ENCODE measurements at regions not wholly inside any gene's neighbourhood (a gene's known extent, or its start where the extent isn't known, plus 50 kb on each side); places are given as distances from the start of the nearest gene placed in this dataset.

DNA sequence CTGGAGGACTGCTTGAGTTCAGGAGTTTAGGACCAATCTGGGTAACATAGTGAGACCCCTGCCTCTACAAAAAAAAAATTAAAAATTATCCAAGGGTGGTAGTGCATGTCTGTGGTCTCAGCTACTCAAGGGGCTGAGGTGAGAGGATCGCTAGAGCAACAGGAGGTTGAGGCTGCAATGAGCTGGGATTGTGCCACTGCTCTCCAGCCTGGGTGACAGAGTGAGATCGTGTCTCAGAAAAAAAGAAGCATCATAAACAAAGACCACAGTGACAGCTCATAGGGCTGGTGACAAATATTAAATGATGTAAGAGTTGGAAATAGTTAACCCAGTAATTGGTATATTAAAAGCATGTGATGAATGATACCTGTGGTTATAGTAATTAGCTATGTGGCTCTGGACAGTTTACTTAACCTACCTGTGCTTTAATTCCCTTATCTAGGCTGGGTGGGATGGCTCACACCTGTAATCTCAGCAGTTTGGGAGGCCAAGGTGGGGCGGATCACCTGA lies 68.0 kb downstream of the GSC start:
- TF ChIP-seq, protein P1, sequence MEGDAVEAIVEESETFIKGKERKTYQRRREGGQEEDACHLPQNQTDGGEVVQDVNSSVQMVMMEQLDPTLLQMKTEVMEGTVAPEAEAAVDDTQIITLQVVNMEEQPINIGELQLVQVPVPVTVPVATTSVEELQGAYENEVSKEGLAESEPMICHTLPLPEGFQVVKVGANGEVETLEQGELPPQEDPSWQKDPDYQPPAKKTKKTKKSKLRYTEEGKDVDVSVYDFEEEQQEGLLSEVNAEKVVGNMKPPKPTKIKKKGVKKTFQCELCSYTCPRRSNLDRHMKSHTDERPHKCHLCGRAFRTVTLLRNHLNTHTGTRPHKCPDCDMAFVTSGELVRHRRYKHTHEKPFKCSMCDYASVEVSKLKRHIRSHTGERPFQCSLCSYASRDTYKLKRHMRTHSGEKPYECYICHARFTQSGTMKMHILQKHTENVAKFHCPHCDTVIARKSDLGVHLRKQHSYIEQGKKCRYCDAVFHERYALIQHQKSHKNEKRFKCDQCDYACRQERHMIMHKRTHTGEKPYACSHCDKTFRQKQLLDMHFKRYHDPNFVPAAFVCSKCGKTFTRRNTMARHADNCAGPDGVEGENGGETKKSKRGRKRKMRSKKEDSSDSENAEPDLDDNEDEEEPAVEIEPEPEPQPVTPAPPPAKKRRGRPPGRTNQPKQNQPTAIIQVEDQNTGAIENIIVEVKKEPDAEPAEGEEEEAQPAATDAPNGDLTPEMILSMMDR (IDR thresholded peaks at IDR 0.05; ENCODE audit: poor library complexity) = no peak
- TF ChIP-seq EZH2 (IDR thresholded peaks at IDR 0.05; ENCODE audit: borderline replicate concordance) (no peak), EZH2phosphoT487 (IDR thresholded peaks at IDR 0.05; ENCODE audit: low read depth, severe bottlenecking, unreplicated experiment) (no peak)
